Liver (tissue), 8 donors: ENCODE measurements at regions not wholly inside any gene's neighbourhood (a gene's known extent, or its start where the extent isn't known, plus 50 kb on each side); places are given as distances from the start of the nearest gene placed in this dataset.

ENCODE experiments used
- DNase-seq: peaks from one replicate; pipeline ENCODE4 v3.0.0-alpha.2; 2017; ENCODE audit warnings: low spot score
- H3K27ac ChIP-seq, 2 donors: one replicate each; pipeline ENCODE4 v1.7.0; 2013; ENCODE audit warnings: inconsistent platforms in 2 of 2, low read length in 2 of 2, control low read depth in 1 of 2, low read depth in 1 of 2, mild to moderate bottlenecking in 1 of 2
- H3K27me3 ChIP-seq, 4 donors: one replicate each; pipeline versions ENCODE4 v1.6.1 to v1.7.0; 2013; ENCODE audit warnings: low read length in 3 of 4, inconsistent platforms in 1 of 4, mild to moderate bottlenecking in 1 of 4, moderate library complexity in 1 of 4; ENCODE audit not compliant: control insufficient read depth in 4 of 4, insufficient read depth in 4 of 4
- H3K36me3 ChIP-seq, 4 donors: one replicate each; pipeline versions ENCODE4 v1.6.1 to v1.7.0; 2013; ENCODE audit warnings: low read length in 3 of 4, mild to moderate bottlenecking in 3 of 4, low read depth in 1 of 4, moderate library complexity in 1 of 4; ENCODE audit not compliant: control insufficient read depth in 4 of 4, insufficient read depth in 3 of 4
- H3K4me1 ChIP-seq, 4 donors: one replicate each; pipeline versions ENCODE4 v1.6.1 to v1.7.0; 2013; ENCODE audit warnings: low read length in 3 of 4, mild to moderate bottlenecking in 3 of 4, moderate library complexity in 1 of 4; ENCODE audit not compliant: control insufficient read depth in 4 of 4, insufficient read depth in 4 of 4
- H3K4me3 ChIP-seq, 3 donors: one replicate each; pipeline versions ENCODE4 v1.6.1 to v1.7.0; 2013; ENCODE audit warnings: low read length in 3 of 3, control low read depth in 1 of 3, low read depth in 1 of 3, mild to moderate bottlenecking in 1 of 3
- H3K9ac ChIP-seq, 2 donors: one replicate each; pipeline ENCODE4 v1.7.0; 2013; ENCODE audit warnings: low read length in 2 of 2, mild to moderate bottlenecking in 2 of 2, moderate library complexity in 2 of 2, control low read depth in 1 of 2, low read depth in 1 of 2
- H3K9me3 ChIP-seq, 4 donors: one replicate each; pipeline versions ENCODE4 v1.6.1 to v1.7.0; 2013; ENCODE audit warnings: low read length in 3 of 4; ENCODE audit not compliant: control insufficient read depth in 4 of 4
- FOXA1 ChIP-seq: IDR thresholded peaks from 2 replicates; pipeline ENCODE4 v1.6.1; 2016; ENCODE audit warnings: antibody characterized with exemption
- FOXA2 ChIP-seq: IDR thresholded peaks from 2 replicates; pipeline ENCODE4 v1.6.1; 2016; ENCODE audit warnings: antibody characterized with exemption
- GABPA ChIP-seq, 2 donors: IDR thresholded peaks in 1 of 2; conservative IDR thresholded peaks in 1 of 2; 2 replicates each; pipeline ENCODE4 v1.6.1; 2016; ENCODE audit warnings: antibody characterized with exemption in 2 of 2, mild to moderate bottlenecking in 1 of 2, moderate library complexity in 1 of 2
- HNF4A ChIP-seq, 2 donors: conservative IDR thresholded peaks; 2 replicates each; pipeline ENCODE4 v1.6.1; 2016; ENCODE audit warnings: antibody characterized with exemption in 2 of 2, mild to moderate bottlenecking in 2 of 2
- JUND ChIP-seq, 2 donors: IDR thresholded peaks; 2 replicates each; pipeline ENCODE4 v1.6.1; 2016; ENCODE audit warnings: antibody characterized with exemption in 2 of 2
- NR2F2 ChIP-seq: IDR thresholded peaks from 2 replicates; pipeline ENCODE4 v1.6.1; 2016; ENCODE audit warnings: antibody characterized with exemption
- RAD21 ChIP-seq, 2 donors: IDR thresholded peaks; 2 replicates each; pipeline ENCODE4 v1.6.1; 2016; ENCODE audit warnings: antibody characterized with exemption in 2 of 2, mild to moderate bottlenecking in 2 of 2
- RXRA ChIP-seq, 2 donors: IDR thresholded peaks; 2 replicates each; pipeline ENCODE4 v1.6.1; 2017 to 2018; ENCODE audit warnings: antibody characterized with exemption in 2 of 2, mild to moderate bottlenecking in 1 of 2
- YY1 ChIP-seq: IDR thresholded peaks from 2 replicates; pipeline ENCODE4 v1.6.1; 2016; ENCODE audit warnings: antibody characterized with exemption, mild to moderate bottlenecking
- WGBS: extraction: QIAGEN DNeasy Blood & Tissue Kit; methylation state at CpG from one replicate; pipeline ENCODE4 v1.1.7; 2013; 5-methylcytosine and 5-hydroxymethylcytosine counted together
- TF ChIP-seq, protein P1 (sequence below): IDR thresholded peaks from 2 replicates; pipeline ENCODE4 v1.6.1; 2016; ENCODE audit warnings: antibody characterized with exemption
- TF ChIP-seq, protein P2 (sequence below): IDR thresholded peaks from 2 replicates; pipeline ENCODE4 v1.6.1; 2016; ENCODE audit warnings: antibody characterized with exemption
- TF ChIP-seq, protein P3 (sequence below): IDR thresholded peaks from 2 replicates; pipeline ENCODE4 v1.6.1; 2016; ENCODE audit warnings: antibody characterized with exemption
- TF ChIP-seq, protein P4 (sequence below): fragments of 150-350 bp; IDR thresholded peaks from 2 replicates; pipeline ENCODE4 v1.5.1; 2017; ENCODE audit warnings: improper control_type of control experiment, low read depth, low read length; ENCODE audit not compliant: missing input control
- donor health status: healthy.
- donor health status: healthy.
- donor health status: healthy.
- donor health status: healthy.
- donor health status: healthy.

DNA sequence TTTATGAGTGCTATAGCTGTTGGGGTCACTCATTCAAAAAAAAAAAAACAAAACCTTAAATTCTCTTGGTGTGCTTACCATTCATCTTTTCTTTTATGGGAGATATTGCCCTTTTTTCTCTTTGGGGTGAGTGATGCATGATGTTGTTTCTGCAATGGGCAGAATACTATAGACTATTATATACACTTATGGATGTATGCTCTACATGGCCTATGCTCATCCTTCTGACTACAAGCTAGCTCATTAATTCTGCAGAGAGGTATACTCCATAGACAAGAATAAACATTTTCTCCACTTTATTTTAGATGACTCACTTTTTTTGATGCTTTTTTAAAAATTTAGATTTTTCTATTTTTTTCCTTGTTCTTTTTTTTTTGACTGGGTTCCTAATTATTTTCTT is 160.3 kb upstream of the ANK2 start:
- Histone ChIP-seq H3K27me3 (no peaks in the 10 kb centered on the region), H3K4me3 (no peak overlapping the region), H3K9me3 (no peaks in the 10 kb centered on the region), H3K4me1 (peaks cover 0 to 6% (median 3%) of the 10 kb centered on the region in 4 donors), H3K27ac (no peak overlapping the region), H3K36me3 (no peaks in the 10 kb centered on the region), H3K9ac (no peak overlapping the region)
- no peak for DNase-seq
- TF ChIP-seq JUND (IDR thresholded peaks at IDR 0.05) (no peak), GABPA (IDR thresholded peaks at IDR 0.05 in 1 of 2, conservative IDR thresholded peaks at IDR 0.05 in 1 of 2) (no peak), RXRA (IDR thresholded peaks at IDR 0.05) (no peak), NR2F2 (no peak), FOXA2 (no peak), RAD21 (IDR thresholded peaks at IDR 0.05) (no peak), FOXA1 (no peak), YY1 (no peak)
- TF ChIP-seq, protein P1, sequence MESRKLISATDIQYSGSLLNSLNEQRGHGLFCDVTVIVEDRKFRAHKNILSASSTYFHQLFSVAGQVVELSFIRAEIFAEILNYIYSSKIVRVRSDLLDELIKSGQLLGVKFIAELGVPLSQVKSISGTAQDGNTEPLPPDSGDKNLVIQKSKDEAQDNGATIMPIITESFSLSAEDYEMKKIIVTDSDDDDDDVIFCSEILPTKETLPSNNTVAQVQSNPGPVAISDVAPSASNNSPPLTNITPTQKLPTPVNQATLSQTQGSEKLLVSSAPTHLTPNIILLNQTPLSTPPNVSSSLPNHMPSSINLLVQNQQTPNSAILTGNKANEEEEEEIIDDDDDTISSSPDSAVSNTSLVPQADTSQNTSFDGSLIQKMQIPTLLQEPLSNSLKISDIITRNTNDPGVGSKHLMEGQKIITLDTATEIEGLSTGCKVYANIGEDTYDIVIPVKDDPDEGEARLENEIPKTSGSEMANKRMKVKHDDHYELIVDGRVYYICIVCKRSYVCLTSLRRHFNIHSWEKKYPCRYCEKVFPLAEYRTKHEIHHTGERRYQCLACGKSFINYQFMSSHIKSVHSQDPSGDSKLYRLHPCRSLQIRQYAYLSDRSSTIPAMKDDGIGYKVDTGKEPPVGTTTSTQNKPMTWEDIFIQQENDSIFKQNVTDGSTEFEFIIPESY, result no peak
- TF ChIP-seq, protein P2, sequence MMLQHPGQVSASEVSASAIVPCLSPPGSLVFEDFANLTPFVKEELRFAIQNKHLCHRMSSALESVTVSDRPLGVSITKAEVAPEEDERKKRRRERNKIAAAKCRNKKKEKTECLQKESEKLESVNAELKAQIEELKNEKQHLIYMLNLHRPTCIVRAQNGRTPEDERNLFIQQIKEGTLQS, result no peak
- TF ChIP-seq, protein P3, sequence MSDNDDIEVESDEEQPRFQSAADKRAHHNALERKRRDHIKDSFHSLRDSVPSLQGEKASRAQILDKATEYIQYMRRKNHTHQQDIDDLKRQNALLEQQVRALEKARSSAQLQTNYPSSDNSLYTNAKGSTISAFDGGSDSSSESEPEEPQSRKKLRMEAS, result no peak

DNA sequence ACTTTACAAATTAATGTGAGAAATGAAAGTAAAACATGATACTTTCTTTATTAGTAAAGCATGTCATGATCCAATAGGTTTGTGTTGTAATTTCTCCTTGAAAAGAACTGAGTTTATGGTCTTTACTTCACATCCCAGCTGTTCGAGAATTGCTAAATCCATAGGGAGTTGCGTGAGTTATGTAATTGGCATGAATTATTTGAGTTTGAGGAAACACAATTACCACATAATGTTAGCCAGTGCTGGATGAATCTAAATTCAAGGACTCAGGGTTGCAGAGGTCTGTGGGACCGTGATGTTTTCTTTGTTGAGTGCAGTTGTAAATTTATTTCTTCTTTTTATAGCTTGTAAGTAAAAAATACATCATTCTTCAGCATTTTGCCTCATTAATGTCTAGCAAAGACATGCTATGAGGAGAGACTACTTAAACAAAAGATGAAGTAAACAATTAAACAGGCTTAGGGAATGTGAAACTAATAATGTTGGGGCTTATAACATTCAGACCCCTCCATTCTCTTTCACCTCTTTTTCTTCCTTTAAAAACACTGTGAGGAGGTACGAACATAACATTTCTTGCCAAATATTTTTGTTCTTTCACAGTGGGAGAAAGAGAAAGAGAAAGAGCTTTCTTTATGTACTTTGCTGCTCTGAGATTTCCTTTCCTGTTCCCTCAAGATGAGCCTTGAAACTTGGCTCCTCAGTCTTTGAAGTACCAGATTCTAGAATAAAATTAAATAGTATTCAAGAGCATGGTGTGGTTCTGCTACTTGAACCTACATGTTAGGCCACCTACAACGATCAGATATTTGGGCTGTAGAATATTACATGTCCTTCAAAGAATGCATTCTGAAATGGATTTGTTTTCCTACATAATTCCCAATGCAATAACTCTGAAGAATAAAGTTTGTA is 159.6 kb upstream of the ANK2 start:
- Histone ChIP-seq H3K4me1 (peaks cover 0 to 6% (median 3%) of the 10 kb centered on the region in 4 donors), H3K36me3 (no peaks in the 10 kb centered on the region), H3K4me3 (peak overlapping the region in 2 of 3 donors; percentile 4 to 7), H3K9ac (no peak overlapping the region), H3K27me3 (no peaks in the 10 kb centered on the region), H3K9me3 (no peaks in the 10 kb centered on the region), H3K27ac (no peak overlapping the region)
- 44% methylated on average over 5 of the region's 5 CpGs for WGBS
- DNase-seq, result no peak
- TF ChIP-seq GABPA (IDR thresholded peaks at IDR 0.05 in 1 of 2, conservative IDR thresholded peaks at IDR 0.05 in 1 of 2) (no peak), NR2F2 (no peak), HNF4A (conservative IDR thresholded peaks at IDR 0.05) (no peak)
- TF ChIP-seq, protein P4, sequence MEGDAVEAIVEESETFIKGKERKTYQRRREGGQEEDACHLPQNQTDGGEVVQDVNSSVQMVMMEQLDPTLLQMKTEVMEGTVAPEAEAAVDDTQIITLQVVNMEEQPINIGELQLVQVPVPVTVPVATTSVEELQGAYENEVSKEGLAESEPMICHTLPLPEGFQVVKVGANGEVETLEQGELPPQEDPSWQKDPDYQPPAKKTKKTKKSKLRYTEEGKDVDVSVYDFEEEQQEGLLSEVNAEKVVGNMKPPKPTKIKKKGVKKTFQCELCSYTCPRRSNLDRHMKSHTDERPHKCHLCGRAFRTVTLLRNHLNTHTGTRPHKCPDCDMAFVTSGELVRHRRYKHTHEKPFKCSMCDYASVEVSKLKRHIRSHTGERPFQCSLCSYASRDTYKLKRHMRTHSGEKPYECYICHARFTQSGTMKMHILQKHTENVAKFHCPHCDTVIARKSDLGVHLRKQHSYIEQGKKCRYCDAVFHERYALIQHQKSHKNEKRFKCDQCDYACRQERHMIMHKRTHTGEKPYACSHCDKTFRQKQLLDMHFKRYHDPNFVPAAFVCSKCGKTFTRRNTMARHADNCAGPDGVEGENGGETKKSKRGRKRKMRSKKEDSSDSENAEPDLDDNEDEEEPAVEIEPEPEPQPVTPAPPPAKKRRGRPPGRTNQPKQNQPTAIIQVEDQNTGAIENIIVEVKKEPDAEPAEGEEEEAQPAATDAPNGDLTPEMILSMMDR, result no peak
- TF ChIP-seq, protein P1, result no peak
